Epithelial cell of esophagus (primary cell): ENCODE measurements at regions not wholly inside any gene's neighbourhood (a gene's known extent, or its start where the extent isn't known, plus 50 kb on each side); places are given as distances from the start of the nearest gene placed in this dataset.
"Not testable (repeated sequence)": the region's sequence is repeated elsewhere in the genome, so short reads cannot be mapped to it uniquely, and the experiment has no call there.

Experiments used
- DNase-seq: peaks from one replicate; pipeline ENCODE4 v3.0.0; 2010; ENCODE audit warnings: low read depth
- H3K4me3 ChIP-seq: 2 replicates; pipeline ENCODE4 v1.5.1; 2011; ENCODE audit warnings: mild to moderate bottlenecking, low read length, control low read depth
- CTCF ChIP-seq: IDR thresholded peaks from 2 replicates; pipeline ENCODE4 v1.5.1; 2011; ENCODE audit warnings: low read depth, mild to moderate bottlenecking, low read length, control low read depth, inconsistent platforms; ENCODE audit not compliant: insufficient read depth; ENCODE audit errors: missing control alignments

- no peak overlapping the region for H3K4me3 ChIP-seq
- no peak for TF ChIP-seq CTCF
- DNase-seq: no peak
Observed at GRCh38 chr5:50576265-50576664, 90.2 kb upstream of the PARP8 start.

- H3K4me3 ChIP-seq: no peak overlapping the region
- DNase-seq: no peak
- no peak for TF ChIP-seq CTCF
Observed at GRCh38 chr5:50576686-50577256, 89.7 kb upstream of the PARP8 start.

DNA sequence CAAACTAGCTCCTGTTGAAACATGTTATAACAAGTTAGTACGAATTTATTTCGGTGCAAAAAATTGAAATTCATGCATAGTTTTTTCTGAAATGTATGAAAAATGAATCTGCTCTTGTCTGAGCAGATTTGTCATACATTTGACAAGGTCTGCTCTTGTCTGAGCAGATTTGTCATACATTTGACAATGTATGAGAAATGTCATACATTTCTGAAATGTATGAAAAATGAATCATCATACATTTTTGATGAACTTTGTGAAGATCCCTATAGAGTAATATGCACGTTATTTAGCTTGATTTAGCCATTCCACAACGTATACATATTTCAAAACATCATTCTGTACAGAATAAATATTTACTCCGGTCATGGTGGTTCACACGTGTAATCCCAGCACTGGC lies 85.9 kb upstream of the PARP8 start:
- no peak for TF ChIP-seq CTCF
- no peak overlapping the region for H3K4me3 ChIP-seq
- DNase-seq: peak; percentile 70

DNA sequence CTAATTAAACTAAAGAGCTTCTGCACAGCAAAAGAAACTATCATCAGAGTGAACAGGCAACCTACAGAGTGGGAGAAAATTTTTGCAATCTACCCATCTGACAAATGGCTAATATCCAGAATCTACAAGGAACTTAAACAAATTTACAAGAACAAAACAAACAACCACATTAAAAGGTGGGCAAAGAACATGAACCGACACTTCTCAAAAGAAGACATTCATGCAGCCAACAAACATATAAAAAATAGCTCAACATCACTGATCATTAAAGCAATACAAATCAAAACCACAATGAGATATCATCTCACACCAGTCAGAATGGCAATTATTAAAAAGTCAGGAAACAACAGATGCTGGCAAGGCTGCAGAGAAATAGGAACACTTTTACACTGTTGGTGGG lies 84.6 kb upstream of the PARP8 start:
- DNase-seq, H3K4me3 ChIP-seq: not testable (repeated sequence)

DNA sequence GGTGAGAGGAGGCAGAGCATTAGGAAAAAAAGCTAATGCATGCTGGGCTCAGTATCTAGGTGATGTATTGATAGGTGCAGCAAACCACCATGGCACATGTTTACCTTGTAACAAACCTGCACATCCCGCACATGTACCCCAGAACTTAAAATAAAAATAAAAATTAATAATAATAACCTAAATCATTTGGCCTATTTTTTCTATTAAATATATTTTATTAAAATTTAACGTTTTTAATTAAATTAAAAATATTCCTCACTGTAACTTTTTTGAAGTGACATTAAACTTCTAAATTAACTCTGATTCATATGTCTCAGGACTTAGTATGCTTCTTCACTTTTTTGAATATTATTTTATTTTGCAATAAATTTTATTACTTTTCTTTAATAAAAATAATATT lies 83.7 kb upstream of the PARP8 start:
- no peak for DNase-seq
- TF ChIP-seq CTCF: no peak
- H3K4me3 ChIP-seq: no peak overlapping the region

DNA sequence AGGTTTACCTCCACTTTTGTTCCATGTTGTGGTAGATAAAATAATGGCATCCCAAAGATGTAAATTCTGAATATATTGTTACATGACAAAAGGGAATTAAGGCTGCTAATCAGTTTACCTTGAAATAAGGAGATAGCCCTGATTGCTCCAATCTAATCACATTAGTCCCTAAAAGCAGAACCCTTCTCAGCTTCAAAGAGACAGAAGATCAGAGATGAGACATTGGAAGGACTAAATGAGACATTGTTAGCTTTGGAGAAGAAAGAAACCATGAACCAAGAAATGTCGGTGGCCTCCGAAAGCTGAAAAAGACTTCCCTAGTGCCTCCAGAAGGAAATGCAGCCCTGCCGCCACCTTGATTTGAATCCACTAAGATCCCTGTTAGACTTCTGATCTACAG lies 82.8 kb upstream of the PARP8 start:
- no peak for TF ChIP-seq CTCF
- DNase-seq: no peak
- no peak overlapping the region for H3K4me3 ChIP-seq

DNA sequence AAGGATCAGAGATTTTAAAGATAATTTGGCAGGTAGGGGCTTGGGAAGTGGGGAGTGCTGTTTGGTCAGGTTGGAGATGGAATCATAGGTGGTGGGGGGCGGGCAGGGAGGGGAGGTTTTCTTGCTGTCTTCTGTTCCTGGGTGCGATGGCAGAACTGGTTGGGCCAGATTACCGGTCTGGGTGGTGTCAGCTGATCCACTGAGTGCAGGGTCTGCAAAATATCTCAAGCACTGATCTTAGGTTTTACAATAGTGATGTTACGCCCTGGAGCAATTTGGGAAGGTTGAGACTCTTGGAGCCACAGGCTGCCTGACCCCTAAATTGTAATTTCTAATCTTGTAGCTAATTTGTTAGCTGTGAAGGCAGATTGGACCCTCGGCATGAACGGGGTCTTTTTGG lies 78.0 kb upstream of the PARP8 start:
- not testable (repeated sequence) for DNase-seq, H3K4me3 ChIP-seq

DNA sequence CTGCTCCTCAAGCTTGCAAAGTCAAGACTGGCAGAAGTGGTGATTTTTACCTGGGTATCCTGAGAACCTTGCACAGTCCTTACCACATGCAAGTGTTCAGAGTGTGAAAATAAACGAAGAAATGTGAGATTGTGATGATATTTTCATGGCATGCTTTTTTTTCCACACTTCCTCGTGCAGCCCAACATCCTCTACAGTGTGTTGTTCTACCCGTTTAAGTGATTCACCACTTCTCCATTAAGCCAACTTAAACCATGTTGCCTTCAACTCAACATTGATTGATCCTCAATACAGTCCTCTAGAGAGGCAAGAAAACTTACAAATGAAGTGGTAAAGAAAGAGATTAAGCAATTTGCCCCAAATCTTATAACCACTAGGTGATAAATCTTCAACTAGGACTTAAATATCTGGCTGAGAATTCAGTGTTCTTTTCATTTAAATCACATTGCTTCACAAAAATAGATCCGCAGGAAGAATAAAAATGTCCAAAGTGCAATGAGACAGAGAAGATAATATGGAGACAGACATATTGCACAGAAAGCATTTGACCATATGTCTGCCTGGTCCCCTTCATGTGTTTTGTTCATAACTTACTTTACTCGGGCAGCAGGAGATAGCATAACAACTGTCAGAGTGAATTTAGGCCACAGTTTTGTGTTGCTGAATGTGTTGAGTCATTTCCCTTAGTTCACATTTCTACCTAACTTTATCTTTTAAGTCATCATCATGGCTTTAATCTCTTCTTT lies 75.8 kb upstream of the PARP8 start:
- not testable (repeated sequence) for H3K4me3 ChIP-seq
- peak; percentile 8 for DNase-seq

- DNase-seq, H3K4me3 ChIP-seq: not testable (repeated sequence)
Observed at GRCh38 chr5:50591338-50591737, 75.1 kb upstream of the PARP8 start.
